SK-N-SH treated with all-trans-retinoic acid at 6 μM for 48 hours (cell line): ENCODE measurements at regions not wholly inside any gene's neighbourhood (a gene's known extent, or its start where the extent isn't known, plus 50 kb on each side); places are given as distances from the start of the nearest gene placed in this dataset.

Experiments
- ATAC-seq: fragments of 200-7000 bp; cut with Tn5 transposase; 3 replicates; pipeline ENCODE4 v1.9.1; 2020; ENCODE audit warnings: mild to moderate bottlenecking, moderate library complexity
- ARNTL ChIP-seq: fragments of 450-650 bp; formaldehyde crosslinking; IDR thresholded peaks from 2 replicates; pipeline ENCODE4 v1.5.0; 2020; ENCODE audit warnings: low read depth, mild to moderate bottlenecking, moderate library complexity, borderline replicate concordance
- CSDC2 ChIP-seq: fragments of 250-450 bp; sonication (Bioruptor Pico); IDR thresholded peaks from 2 replicates; pipeline ENCODE4 v1.5.0; 2020; ENCODE audit warnings: mild to moderate bottlenecking, moderate library complexity
- ESRRG ChIP-seq: fragments of 250-450 bp; sonication (Bioruptor Pico); IDR thresholded peaks from 2 replicates; pipeline ENCODE4 v1.6.1; 2021; ENCODE audit warnings: mild to moderate bottlenecking
- GLIS3 ChIP-seq: fragments of 250-450 bp; sonication (Bioruptor Pico); IDR thresholded peaks from 2 replicates; pipeline ENCODE4 v1.5.0; 2020; ENCODE audit warnings: mild to moderate bottlenecking, moderate library complexity
- ISL1 ChIP-seq: fragments of 250-450 bp; sonication (Bioruptor Pico); IDR thresholded peaks from 2 replicates; pipeline ENCODE4 v2.1.2; 2022; ENCODE audit warnings: mild to moderate bottlenecking, moderate library complexity
- OSR1 ChIP-seq: fragments of 250-450 bp; sonication (Bioruptor Pico); IDR thresholded peaks from 2 replicates; pipeline ENCODE4 v1.8.0; 2022; ENCODE audit warnings: moderate library complexity, mild to moderate bottlenecking, inconsistent platforms
- PPARA ChIP-seq: fragments of 250-450 bp; sonication (Bioruptor Pico); IDR thresholded peaks from 2 replicates; pipeline ENCODE4 v1.5.0; 2020; ENCODE audit warnings: mild to moderate bottlenecking, borderline replicate concordance
- SNAI2 ChIP-seq: fragments of 250-450 bp; sonication (Bioruptor Pico); IDR thresholded peaks from 2 replicates; pipeline ENCODE4 v1.5.0; 2020; ENCODE audit warnings: mild to moderate bottlenecking, moderate library complexity
- TCF4 ChIP-seq: fragments of 250-450 bp; sonication (Bioruptor Pico); IDR thresholded peaks from 2 replicates; pipeline ENCODE4 v1.8.0; 2021; ENCODE audit warnings: mild to moderate bottlenecking, moderate library complexity, borderline replicate concordance
- TOX ChIP-seq: fragments of 250-450 bp; sonication (Bioruptor Pico); IDR thresholded peaks from 2 replicates; pipeline ENCODE4 v1.8.0; 2021; ENCODE audit warnings: mild to moderate bottlenecking, moderate library complexity, borderline replicate concordance
- ZC3H10 ChIP-seq: fragments of 250-450 bp; sonication (Bioruptor Pico); IDR thresholded peaks from 2 replicates; pipeline ENCODE4 v1.5.1; 2021; ENCODE audit warnings: mild to moderate bottlenecking, moderate library complexity
- ZFP3 ChIP-seq: fragments of 250-450 bp; sonication (Bioruptor Pico); IDR thresholded peaks from 2 replicates; pipeline ENCODE4 v1.5.0; 2020; ENCODE audit warnings: mild to moderate bottlenecking, moderate library complexity
- ZFP30 ChIP-seq: fragments of 450-650 bp; formaldehyde crosslinking; IDR thresholded peaks from 2 replicates; pipeline ENCODE4 v1.5.0; 2022; ENCODE audit warnings: mild to moderate bottlenecking, moderate library complexity
- ZNF565 ChIP-seq: fragments of 450-650 bp; formaldehyde crosslinking; conservative IDR thresholded peaks from 2 replicates; pipeline ENCODE4 v1.5.0; 2020; ENCODE audit warnings: low read depth, mild to moderate bottlenecking, moderate library complexity
- ZNF70 ChIP-seq: fragments of 450-650 bp; formaldehyde crosslinking; IDR thresholded peaks from 2 replicates; pipeline ENCODE4 v1.5.0; 2020; ENCODE audit warnings: mild to moderate bottlenecking, moderate library complexity
- ZNF8 ChIP-seq: fragments of 450-650 bp; formaldehyde crosslinking; IDR thresholded peaks from 2 replicates; pipeline ENCODE4 v1.5.0; 2020; ENCODE audit warnings: mild to moderate bottlenecking, moderate library complexity
- TF ChIP-seq, protein P1 (sequence below): fragments of 250-450 bp; sonication (Bioruptor Pico); IDR thresholded peaks from 2 replicates; pipeline ENCODE4 v1.8.0; 2020; ENCODE audit warnings: mild to moderate bottlenecking, moderate library complexity, borderline replicate concordance
- TF ChIP-seq, protein P2 (sequence below): fragments of 250-450 bp; sonication (Bioruptor Pico); IDR thresholded peaks from 2 replicates; pipeline ENCODE4 v1.8.0; 2021; ENCODE audit warnings: low read depth, mild to moderate bottlenecking, moderate library complexity, borderline replicate concordance
- TF ChIP-seq, protein P3 (sequence below): fragments of 250-450 bp; sonication (Bioruptor Pico); IDR thresholded peaks from 2 replicates; pipeline ENCODE4 v1.5.1; 2021; ENCODE audit warnings: mild to moderate bottlenecking, moderate library complexity
- TF ChIP-seq, protein P4 (sequence below): fragments of 250-450 bp; sonication (Bioruptor Pico); IDR thresholded peaks from 2 replicates; pipeline ENCODE4 v1.5.0; 2020; ENCODE audit warnings: mild to moderate bottlenecking, moderate library complexity
- TF ChIP-seq, protein P5 (sequence below): fragments of 250-450 bp; sonication (Bioruptor Pico); IDR thresholded peaks from 2 replicates; pipeline ENCODE4 v1.5.1; 2020; ENCODE audit warnings: low read depth, mild to moderate bottlenecking, moderate library complexity

DNA sequence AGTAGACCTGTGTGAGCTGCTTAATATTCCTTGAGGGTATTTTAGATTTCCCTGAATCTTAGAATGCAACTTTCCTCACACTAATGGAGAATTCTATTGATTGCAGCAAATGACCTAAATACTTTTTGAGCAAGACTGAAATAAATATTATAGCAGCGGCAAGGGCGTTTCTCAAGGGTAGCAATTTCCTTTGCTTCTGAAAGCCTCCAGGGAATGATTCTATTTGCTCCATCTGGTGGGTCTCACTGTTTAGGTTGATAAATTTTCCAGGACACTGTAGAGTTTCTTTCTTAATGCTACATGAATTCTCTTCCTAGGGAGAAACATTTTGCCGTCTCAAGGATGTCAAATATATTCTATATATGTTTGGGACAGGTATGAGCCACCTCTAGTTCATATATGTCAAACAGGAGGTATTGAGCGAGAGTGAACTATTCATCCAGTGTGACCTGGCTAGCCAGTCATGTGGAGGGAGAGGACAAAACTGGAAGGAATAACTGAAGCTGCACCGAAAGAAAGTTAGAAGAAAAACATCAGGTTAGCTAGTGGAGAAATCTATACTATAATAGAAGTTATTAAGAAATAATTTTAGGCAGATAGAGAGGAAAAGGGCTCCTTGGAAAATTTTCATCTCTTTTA lies 57.9 kb upstream of the FZD8 start:
- TF ChIP-seq ZNF8 (CRISPR knock-in tag) (no peak), ISL1 (no peak), ESRRG (no peak), TOX (no peak), OSR1 (CRISPR knock-in tag) (no peak), ZC3H10 (CRISPR knock-in tag) (no peak), ZNF565 (CRISPR knock-in tag) (no peak), ZFP3 (CRISPR knock-in tag) (no peak), SNAI2 (no peak), GLIS3 (CRISPR knock-in tag) (no peak), CSDC2 (CRISPR knock-in tag) (no peak)
- TF ChIP-seq, protein P1, sequence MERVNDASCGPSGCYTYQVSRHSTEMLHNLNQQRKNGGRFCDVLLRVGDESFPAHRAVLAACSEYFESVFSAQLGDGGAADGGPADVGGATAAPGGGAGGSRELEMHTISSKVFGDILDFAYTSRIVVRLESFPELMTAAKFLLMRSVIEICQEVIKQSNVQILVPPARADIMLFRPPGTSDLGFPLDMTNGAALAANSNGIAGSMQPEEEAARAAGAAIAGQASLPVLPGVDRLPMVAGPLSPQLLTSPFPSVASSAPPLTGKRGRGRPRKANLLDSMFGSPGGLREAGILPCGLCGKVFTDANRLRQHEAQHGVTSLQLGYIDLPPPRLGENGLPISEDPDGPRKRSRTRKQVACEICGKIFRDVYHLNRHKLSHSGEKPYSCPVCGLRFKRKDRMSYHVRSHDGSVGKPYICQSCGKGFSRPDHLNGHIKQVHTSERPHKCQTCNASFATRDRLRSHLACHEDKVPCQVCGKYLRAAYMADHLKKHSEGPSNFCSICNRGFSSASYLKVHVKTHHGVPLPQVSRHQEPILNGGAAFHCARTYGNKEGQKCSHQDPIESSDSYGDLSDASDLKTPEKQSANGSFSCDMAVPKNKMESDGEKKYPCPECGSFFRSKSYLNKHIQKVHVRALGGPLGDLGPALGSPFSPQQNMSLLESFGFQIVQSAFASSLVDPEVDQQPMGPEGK (CRISPR knock-in tag), result no peak
- TF ChIP-seq, protein P2, sequence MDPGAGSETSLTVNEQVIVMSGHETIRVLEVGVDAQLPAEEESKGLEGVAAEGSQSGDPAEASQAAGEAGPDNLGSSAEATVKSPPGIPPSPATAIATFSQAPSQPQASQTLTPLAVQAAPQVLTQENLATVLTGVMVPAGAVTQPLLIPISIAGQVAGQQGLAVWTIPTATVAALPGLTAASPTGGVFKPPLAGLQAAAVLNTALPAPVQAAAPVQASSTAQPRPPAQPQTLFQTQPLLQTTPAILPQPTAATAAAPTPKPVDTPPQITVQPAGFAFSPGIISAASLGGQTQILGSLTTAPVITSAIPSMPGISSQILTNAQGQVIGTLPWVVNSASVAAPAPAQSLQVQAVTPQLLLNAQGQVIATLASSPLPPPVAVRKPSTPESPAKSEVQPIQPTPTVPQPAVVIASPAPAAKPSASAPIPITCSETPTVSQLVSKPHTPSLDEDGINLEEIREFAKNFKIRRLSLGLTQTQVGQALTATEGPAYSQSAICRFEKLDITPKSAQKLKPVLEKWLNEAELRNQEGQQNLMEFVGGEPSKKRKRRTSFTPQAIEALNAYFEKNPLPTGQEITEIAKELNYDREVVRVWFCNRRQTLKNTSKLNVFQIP (CRISPR knock-in tag), result no peak
- TF ChIP-seq, protein P3, sequence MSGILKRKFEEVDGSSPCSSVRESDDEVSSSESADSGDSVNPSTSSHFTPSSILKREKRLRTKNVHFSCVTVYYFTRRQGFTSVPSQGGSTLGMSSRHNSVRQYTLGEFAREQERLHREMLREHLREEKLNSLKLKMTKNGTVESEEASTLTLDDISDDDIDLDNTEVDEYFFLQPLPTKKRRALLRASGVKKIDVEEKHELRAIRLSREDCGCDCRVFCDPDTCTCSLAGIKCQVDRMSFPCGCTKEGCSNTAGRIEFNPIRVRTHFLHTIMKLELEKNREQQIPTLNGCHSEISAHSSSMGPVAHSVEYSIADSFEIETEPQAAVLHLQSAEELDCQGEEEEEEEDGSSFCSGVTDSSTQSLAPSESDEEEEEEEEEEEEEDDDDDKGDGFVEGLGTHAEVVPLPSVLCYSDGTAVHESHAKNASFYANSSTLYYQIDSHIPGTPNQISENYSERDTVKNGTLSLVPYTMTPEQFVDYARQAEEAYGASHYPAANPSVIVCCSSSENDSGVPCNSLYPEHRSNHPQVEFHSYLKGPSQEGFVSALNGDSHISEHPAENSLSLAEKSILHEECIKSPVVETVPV (CRISPR knock-in tag), result no peak
- TF ChIP-seq, protein P4, sequence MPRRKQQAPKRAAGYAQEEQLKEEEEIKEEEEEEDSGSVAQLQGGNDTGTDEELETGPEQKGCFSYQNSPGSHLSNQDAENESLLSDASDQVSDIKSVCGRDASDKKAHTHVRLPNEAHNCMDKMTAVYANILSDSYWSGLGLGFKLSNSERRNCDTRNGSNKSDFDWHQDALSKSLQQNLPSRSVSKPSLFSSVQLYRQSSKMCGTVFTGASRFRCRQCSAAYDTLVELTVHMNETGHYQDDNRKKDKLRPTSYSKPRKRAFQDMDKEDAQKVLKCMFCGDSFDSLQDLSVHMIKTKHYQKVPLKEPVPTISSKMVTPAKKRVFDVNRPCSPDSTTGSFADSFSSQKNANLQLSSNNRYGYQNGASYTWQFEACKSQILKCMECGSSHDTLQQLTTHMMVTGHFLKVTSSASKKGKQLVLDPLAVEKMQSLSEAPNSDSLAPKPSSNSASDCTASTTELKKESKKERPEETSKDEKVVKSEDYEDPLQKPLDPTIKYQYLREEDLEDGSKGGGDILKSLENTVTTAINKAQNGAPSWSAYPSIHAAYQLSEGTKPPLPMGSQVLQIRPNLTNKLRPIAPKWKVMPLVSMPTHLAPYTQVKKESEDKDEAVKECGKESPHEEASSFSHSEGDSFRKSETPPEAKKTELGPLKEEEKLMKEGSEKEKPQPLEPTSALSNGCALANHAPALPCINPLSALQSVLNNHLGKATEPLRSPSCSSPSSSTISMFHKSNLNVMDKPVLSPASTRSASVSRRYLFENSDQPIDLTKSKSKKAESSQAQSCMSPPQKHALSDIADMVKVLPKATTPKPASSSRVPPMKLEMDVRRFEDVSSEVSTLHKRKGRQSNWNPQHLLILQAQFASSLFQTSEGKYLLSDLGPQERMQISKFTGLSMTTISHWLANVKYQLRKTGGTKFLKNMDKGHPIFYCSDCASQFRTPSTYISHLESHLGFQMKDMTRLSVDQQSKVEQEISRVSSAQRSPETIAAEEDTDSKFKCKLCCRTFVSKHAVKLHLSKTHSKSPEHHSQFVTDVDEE (CRISPR knock-in tag), result no peak
- ATAC-seq, result no peak

DNA sequence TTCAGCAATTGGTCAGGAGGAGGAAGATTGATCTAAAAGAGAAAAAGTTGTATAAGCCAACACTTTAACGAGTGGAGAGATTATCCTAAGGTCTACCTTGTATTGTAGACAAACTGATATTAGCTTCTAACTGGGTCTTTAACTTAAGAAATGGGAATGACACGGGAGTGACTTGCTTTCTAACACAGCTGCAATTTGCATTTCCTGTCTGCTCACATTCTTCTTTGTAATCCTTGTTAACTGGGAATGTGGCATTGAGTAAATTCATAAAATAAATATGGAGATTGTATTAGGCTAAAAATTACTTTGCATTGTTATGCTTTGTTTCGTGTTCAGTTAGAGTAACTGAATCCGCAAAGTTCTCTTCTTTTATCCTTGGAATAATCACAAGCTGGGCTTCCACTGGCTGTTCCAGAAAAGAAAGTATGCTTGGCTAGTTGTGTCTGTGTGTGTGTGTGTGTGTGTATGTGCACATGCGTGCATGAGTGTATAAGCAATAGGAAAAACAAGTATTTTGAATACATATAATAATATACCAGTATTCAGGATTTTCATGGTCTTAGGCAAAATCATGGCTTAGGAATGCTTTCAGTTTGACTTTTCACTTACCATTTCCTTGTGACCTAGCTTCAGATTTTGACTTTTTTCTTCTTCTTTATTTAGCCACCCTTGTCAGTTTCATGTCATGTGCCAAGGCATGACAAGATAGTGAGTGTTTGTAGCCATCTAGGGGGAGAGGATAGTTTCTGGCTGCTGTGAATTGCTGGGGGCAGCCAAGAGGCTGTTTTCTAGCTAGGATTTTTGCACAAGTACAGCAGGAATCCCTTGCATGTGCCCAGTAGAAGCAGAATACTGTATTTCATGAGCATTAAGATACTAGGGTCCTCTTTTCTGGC lies 54.5 kb upstream of the FZD8 start:
- no peak; the same call in 2 of the 3 replicates for ATAC-seq
- no peak for TF ChIP-seq SNAI2
- TF ChIP-seq OSR1 (CRISPR knock-in tag), result no peak
- TF ChIP-seq CSDC2 (CRISPR knock-in tag), result no peak
- TF ChIP-seq ESRRG, result no peak
- no peak for TF ChIP-seq ZC3H10 (CRISPR knock-in tag)
- TF ChIP-seq TCF4, result no peak

DNA sequence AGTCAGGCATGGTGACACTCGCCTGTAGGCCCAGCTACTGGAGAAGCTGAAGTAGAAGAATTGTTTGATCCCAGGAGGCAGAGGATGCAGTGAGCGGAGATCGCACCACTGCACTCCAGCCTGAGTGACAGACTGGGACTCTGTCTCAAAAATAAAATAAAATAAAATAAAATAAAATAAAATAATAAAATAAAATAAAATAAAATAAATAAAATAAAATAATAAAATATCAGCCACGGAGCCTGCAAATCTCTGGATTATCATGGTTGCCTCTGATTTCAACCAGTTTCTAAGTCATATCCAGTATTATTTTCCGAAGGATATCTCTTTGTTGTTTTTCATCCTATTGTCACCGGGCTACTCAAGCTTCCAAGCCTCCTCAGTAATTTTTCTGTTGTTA lies 51.7 kb upstream of the FZD8 start:
- ATAC-seq, result no peak
- TF ChIP-seq SNAI2, result no peak
- no peak for TF ChIP-seq ZC3H10 (CRISPR knock-in tag)
- no peak for TF ChIP-seq ZFP3 (CRISPR knock-in tag)
- TF ChIP-seq, protein P4 (CRISPR knock-in tag), result no peak
- no peak for TF ChIP-seq ISL1
- TF ChIP-seq, protein P5, sequence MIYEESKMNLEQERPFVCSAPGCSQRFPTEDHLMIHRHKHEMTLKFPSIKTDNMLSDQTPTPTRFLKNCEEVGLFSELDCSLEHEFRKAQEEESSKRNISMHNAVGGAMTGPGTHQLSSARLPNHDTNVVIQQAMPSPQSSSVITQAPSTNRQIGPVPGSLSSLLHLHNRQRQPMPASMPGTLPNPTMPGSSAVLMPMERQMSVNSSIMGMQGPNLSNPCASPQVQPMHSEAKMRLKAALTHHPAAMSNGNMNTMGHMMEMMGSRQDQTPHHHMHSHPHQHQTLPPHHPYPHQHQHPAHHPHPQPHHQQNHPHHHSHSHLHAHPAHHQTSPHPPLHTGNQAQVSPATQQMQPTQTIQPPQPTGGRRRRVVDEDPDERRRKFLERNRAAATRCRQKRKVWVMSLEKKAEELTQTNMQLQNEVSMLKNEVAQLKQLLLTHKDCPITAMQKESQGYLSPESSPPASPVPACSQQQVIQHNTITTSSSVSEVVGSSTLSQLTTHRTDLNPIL (CRISPR knock-in tag), result no peak
- no peak for TF ChIP-seq PPARA (CRISPR knock-in tag)
- TF ChIP-seq, protein P3 (CRISPR knock-in tag), result no peak
- TF ChIP-seq GLIS3 (CRISPR knock-in tag), result no peak
- no peak for TF ChIP-seq TCF4
- TF ChIP-seq OSR1 (CRISPR knock-in tag), result no peak
- no peak for TF ChIP-seq ZNF8 (CRISPR knock-in tag)
- no peak for TF ChIP-seq ARNTL (CRISPR knock-in tag)
- no peak for TF ChIP-seq ESRRG
- TF ChIP-seq ZNF70 (CRISPR knock-in tag), result no peak
- no peak for TF ChIP-seq ZFP30 (CRISPR knock-in tag)
